ENCODE measurements at regions not wholly inside any gene's neighbourhood (a gene's known extent, or its start where the extent isn't known, plus 50 kb on each side); places are given as distances from the start of the nearest gene placed in this dataset.

DNA sequence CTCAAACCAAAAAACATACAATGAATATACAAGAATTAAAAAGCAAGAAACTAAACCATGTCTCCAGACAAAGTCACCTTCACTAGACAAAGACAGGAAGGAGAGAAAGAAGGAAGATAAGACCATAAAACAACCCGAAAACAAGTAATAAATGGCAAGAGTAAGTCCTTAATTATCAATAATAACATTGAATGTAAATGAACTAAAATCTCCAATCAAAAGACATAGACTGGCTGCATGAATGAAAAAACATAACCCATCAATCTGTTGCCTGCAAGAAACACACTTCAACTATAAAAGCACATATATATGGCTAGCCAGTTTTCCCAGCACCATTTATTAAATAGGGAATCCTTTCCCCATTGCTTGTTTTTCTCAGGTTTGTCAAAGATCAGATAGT, 100.8 kb upstream of the SAMSN1 start:
- TF ChIP-seq POLR2A (IDR thresholded peaks at IDR 0.05; ENCODE audit: low read depth, low read length) (no peak), POLR2AphosphoS5 (IDR thresholded peaks at IDR 0.05; ENCODE audit: low read depth, low read length) (no peak), TAF1 (IDR thresholded peaks at IDR 0.05; ENCODE audit: borderline replicate concordance, low read depth, low read length) (no peak)
